MCF 10A (cell line): ENCODE measurements at regions not wholly inside any gene's neighbourhood (a gene's known extent, or its start where the extent isn't known, plus 50 kb on each side); places are given as distances from the start of the nearest gene placed in this dataset.
"Not testable (repeated sequence)": the region's sequence is repeated elsewhere in the genome, so short reads cannot be mapped to it uniquely, and the experiment has no call there.

Experiments
- BruUV-seq: library from RNA; stranded (reverse); fragments of 400-500 nt; replicated peaks from 2 replicates; lab custom pipeline; 2021; lab: Mats Ljungman, UMichigan
- CTCF ChIA-PET: fragments of 300-600 bp; sonication (Branson Sonifier 250); formaldehyde crosslinking; extraction: SDS; loops from one replicate; lab custom pipeline; 2021; ENCODE audit warnings: antibody characterized with exemption, inconsistent platforms; lab: Yijun Ruan, JAX
- POLR2A ChIA-PET: fragments of 300-600, 350-650 bp; sonication (Branson Sonifier 250); formaldehyde crosslinking; extraction: SDS; loops from one replicate; lab custom pipeline; 2020; ENCODE audit warnings: antibody characterized with exemption, inconsistent platforms; lab: Yijun Ruan, JAX
- DNase-seq: peaks from one replicate; pipeline ENCODE4 v3.0.0-alpha.2; 2018; ENCODE audit not compliant: unreplicated experiment
- H3K27ac Mint-ChIP-seq: one replicate; pipeline ENCODE4 v1.8.0; 2022; ENCODE audit warnings: mild to moderate bottlenecking, low read depth, mixed read lengths; ENCODE audit not compliant: unreplicated experiment
- H3K27me3 Mint-ChIP-seq: one replicate; pipeline ENCODE4 v1.8.0; 2022; ENCODE audit warnings: mixed read lengths; ENCODE audit not compliant: insufficient read depth, unreplicated experiment
- H3K36me3 Mint-ChIP-seq: one replicate; pipeline ENCODE4 v1.8.0; 2022; ENCODE audit warnings: mild to moderate bottlenecking, moderate library complexity, mixed read lengths; ENCODE audit not compliant: insufficient read depth, unreplicated experiment
- H3K4me1 Mint-ChIP-seq: one replicate; pipeline ENCODE4 v1.8.0; 2022; ENCODE audit warnings: mixed read lengths; ENCODE audit not compliant: insufficient read depth, unreplicated experiment
- H3K4me3 Mint-ChIP-seq: one replicate; pipeline ENCODE4 v1.8.0; 2022; ENCODE audit warnings: mild to moderate bottlenecking, moderate library complexity, mixed read lengths; ENCODE audit not compliant: unreplicated experiment
- H3K9me3 Mint-ChIP-seq: one replicate; pipeline ENCODE4 v1.8.0; 2022; ENCODE audit warnings: mixed read lengths; ENCODE audit not compliant: unreplicated experiment
- CTCF ChIP-seq: fragments of 200-600 bp; IDR thresholded peaks from one replicate; pipeline ENCODE4 v1.8.0; 2022; ENCODE audit warnings: antibody characterized with exemption, mild to moderate bottlenecking; ENCODE audit not compliant: unreplicated experiment
- intact Hi-C: fragments of 100-400 bp; cut with micrococcal nuclease; formaldehyde crosslinking; loops from 2 replicates; pipeline ENCODE4 v1.14.1; 2022

GRCh38 chr4:18105030-18106011 is 83.8 kb upstream of the LCORL start:
- POLR2A ChIA-PET: no interaction called here
- TF ChIP-seq CTCF: no peak
- intact Hi-C loops: no loop called here
- CTCF ChIA-PET: interaction anchor here (0.7 kb wide), 1 partner anchor 493 kb away, joined by 3 read pairs; no protein-coding TSS in a partner anchor
- H3K27ac Mint-ChIP-seq: peak overlapping the region; percentile 78
- no peaks in the 10 kb centered on the region for H3K9me3 Mint-ChIP-seq
- H3K36me3 Mint-ChIP-seq: no peaks in the 10 kb centered on the region
- peak; percentile 41 for DNase-seq
- H3K4me1 Mint-ChIP-seq: peaks cover 20% of the 10 kb centered on the region
- H3K27me3 Mint-ChIP-seq: no peaks in the 10 kb centered on the region
- H3K4me3 Mint-ChIP-seq: no peak overlapping the region
- no TSS peak for BruUV-seq

- no peak for DNase-seq
- no peak for TF ChIP-seq CTCF
- Mint-ChIP-seq H3K9me3 (no peaks in the 10 kb centered on the region), H3K36me3 (no peaks in the 10 kb centered on the region), H3K4me3 (no peak overlapping the region), H3K4me1 (peaks cover 20% of the 10 kb centered on the region), H3K27ac (no peak overlapping the region), H3K27me3 (no peaks in the 10 kb centered on the region)
- no TSS peak for BruUV-seq
- CTCF ChIA-PET: interaction anchor here (0.6 to 1.2 kb wide), 4 partner anchors 18 to 234 kb away, joined by 3 read pairs; no protein-coding TSS in a partner anchor
- POLR2A ChIA-PET: no interaction called here
- intact Hi-C loops: no loop called here
Measured at GRCh38 chr4:18103876-18104605, 82.5 kb upstream of the LCORL start.

DNA sequence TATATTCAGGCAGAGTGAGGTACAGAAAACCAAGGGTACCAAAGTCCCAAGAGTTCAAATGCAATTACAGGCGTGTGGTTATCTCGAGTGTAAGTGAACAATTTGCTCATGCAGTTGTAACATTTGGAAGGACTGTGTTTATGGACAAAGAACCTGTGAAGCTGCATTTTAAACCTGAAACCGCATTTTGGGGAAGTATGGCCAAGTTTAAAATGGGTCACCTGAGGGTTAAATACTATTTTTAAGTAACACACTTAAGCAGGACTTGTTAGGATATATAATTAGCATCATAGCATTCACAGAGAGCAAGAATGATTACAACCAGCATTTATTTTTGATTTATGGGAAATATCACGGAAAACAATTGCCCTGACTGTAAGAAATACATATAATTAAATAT is 79.1 kb upstream of the LCORL start:
- H3K27ac Mint-ChIP-seq: no peak overlapping the region
- DNase-seq: no peak
- no peak overlapping the region for H3K4me3 Mint-ChIP-seq
- ChIA-PET POLR2A (no interaction called here), CTCF (no interaction called here)
- intact Hi-C loops: no loop called here
- no peaks in the 10 kb centered on the region for H3K36me3 Mint-ChIP-seq
- H3K9me3 Mint-ChIP-seq: no peaks in the 10 kb centered on the region
- peaks cover 5% of the 10 kb centered on the region for H3K4me1 Mint-ChIP-seq
- no TSS peak for BruUV-seq
- no peak for TF ChIP-seq CTCF
- H3K27me3 Mint-ChIP-seq: no peaks in the 10 kb centered on the region

GRCh38 chr4:18090447-18090846 is 68.9 kb upstream of the LCORL start:
- H3K4me1 Mint-ChIP-seq, H3K27ac Mint-ChIP-seq, intact Hi-C loops, H3K4me3 Mint-ChIP-seq, H3K36me3 Mint-ChIP-seq, H3K27me3 Mint-ChIP-seq, H3K9me3 Mint-ChIP-seq, DNase-seq, BruUV-seq: not testable (repeated sequence)
- CTCF ChIA-PET: interaction anchor here (0.6 kb wide), 1 partner anchor 170 kb away, joined by 3 read pairs; no protein-coding TSS in a partner anchor
- POLR2A ChIA-PET: interaction anchor here (0.9 kb wide), 1 partner anchor 23 kb away, joined by 3 read pairs; no protein-coding TSS in a partner anchor
